Mammary epithelial cell (primary cell): ENCODE measurements at regions not wholly inside any gene's neighbourhood (a gene's known extent, or its start where the extent isn't known, plus 50 kb on each side); places are given as distances from the start of the nearest gene placed in this dataset.

Experiments
- CTCF ChIP-seq, 2 donors: IDR thresholded peaks in 1 of 2; conservative IDR thresholded peaks in 1 of 2; 2 replicates each; pipeline ENCODE4 v1.5.1; 2011 to 2012; ENCODE audit warnings: inconsistent platforms in 2 of 2, low read length in 2 of 2, mild to moderate bottlenecking in 2 of 2, control low read depth in 1 of 2, low read depth in 1 of 2; ENCODE audit not compliant: insufficient read depth in 1 of 2; ENCODE audit errors: extremely low read depth in 1 of 2
- EZH2 ChIP-seq: IDR thresholded peaks from 2 replicates; pipeline ENCODE4 v1.6.1; 2012; ENCODE audit warnings: low read length, inconsistent platforms, borderline replicate concordance

- TF ChIP-seq CTCF (conservative IDR thresholded peaks at IDR 0.05 in 1 of 2, IDR thresholded peaks at IDR 0.05 in 1 of 2; ENCODE audit: extremely low read depth in 1 of 2, insufficient read depth in 1 of 2, low read depth in 1 of 2, low read length in 2 of 2) (no peak), EZH2 (no peak)
These were observed 120.7 kb upstream of the TRPM3 start for GRCh38 chr9:71242081-71242480.
